Right ventricle myocardium superior (tissue), 1 donor: ENCODE measurements at regions not wholly inside any gene's neighbourhood (a gene's known extent, or its start where the extent isn't known, plus 50 kb on each side); places are given as distances from the start of the nearest gene placed in this dataset.
"Not testable (repeated sequence)": the region's sequence is repeated elsewhere in the genome, so short reads cannot be mapped to it uniquely, and the experiment has no call there.

ENCODE experiments used
- ATAC-seq: fragments of 200-7000 bp; cut with Tn5 transposase; one replicate; pipeline ENCODE4 v1.9.1; 2020; ENCODE audit warnings: mild to moderate bottlenecking; ENCODE audit not compliant: poor library complexity
- DNase-seq: peaks from one replicate; pipeline ENCODE4 v3.0.0-alpha.2; 2020
- intact Hi-C: fragments of 100-400 bp; cut with DNase I; formaldehyde crosslinking; loops from one replicate; pipeline ENCODE4 v1.11.2; 2022
- donor health status: DM: no; HTN: yes; CAD: no; lungs with severe emphysema.

DNA sequence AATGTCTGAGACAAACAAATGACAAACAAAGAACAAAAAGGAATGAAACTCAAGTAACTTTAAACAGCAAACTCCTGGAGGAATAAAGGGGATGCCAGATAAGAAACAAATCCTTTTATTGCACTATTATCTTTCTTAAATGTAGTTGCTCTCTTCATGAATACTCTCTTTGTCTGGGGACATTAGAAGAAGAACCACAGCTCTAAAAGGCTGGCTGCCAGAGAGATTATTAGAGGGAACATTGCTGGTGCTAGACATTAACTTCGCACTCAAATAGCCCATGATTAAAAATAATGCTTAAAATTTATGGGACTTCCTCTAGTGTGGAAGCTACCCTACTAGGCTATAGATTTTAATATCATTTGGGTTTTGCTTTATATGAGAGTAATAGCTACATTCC is 1330.4 kb downstream of the XPNPEP1 start:
- intact Hi-C loops = no loop called here
- ATAC-seq = no peak
- DNase-seq = no peak

DNA sequence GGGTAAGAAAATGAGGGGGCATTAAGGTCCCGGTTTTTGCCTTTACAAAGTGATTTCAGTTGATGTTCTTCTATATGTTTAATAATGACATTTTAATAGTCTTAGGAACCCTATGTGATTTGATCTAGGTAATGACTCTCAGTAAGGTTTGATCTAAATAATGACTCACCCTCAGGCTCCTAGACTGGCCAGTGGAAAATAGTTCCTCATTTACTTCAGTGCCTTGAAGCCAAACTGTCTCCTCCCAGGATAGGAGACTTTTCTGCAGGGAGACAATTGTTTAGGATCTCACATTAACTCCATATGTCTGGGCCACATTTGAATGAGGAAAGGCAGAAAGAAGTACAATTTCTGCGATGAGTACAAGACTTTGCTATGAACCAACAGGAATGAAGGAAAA is 1331.9 kb downstream of the XPNPEP1 start:
- ATAC-seq (no peak), DNase-seq (no peak)
- intact Hi-C loops = no loop called here

DNA sequence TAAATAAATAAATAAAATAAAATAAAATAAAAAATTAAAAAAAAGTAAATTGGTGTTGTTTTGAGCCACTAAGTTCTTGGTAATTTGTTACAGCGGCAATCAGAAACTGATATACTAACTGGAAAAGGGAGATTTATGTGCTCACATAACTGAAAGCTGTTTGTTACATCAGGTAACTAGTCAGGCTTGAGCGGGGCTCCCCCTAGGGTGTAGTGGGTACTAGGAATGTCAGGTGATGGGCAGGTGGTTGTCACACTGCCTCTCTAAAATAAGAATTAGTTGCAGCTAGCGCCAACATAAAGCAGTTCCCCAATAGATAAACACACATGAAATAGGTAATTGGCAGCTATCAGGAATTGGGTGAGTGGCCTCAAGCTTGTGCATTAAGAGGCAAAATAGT is 1336.9 kb downstream of the XPNPEP1 start:
- DNase-seq = no peak
- no peak for ATAC-seq
- intact Hi-C loops = no loop called here

DNA sequence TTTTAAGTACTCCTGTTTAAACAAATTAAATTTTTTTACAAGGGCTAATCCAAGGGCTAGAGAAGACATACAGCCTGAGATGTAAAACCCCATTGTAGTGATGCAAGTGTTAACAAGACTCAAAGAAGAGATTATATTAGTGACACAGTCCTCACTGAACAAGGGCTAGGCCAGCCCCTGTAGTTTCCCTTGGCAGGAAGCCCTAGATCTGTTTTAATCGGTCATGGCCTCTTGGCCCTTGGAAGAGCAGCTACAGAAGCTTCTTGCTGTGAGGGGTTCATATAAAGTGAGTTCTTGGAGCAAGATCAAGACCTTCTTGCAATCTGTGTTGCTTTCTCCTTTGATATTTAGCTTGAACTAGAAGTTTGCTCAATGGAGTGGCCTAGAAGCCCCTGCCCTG is 1339.4 kb downstream of the XPNPEP1 start:
- intact Hi-C loops = no loop called here
- DNase-seq (no peak), ATAC-seq (no peak)

DNA sequence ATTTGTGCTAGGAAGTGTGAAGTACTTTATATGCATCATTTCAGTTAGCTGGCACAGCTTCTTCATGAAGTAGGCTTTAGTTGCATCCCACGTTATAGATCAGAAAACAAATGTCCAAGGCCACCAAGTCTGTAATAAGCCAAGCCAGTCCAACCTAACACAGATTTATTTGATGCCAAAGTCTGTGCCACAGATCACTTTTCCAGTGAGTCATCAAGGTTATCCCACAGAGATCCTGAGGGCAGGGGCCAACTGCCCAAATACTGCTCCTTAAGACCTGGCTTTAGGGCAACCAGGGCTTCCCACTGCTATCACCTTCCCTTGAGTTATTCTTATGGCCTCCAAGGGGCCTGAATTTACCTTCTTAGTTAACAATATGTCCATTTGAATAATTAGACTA is 1340.4 kb downstream of the XPNPEP1 start:
- no peak for DNase-seq

DNA sequence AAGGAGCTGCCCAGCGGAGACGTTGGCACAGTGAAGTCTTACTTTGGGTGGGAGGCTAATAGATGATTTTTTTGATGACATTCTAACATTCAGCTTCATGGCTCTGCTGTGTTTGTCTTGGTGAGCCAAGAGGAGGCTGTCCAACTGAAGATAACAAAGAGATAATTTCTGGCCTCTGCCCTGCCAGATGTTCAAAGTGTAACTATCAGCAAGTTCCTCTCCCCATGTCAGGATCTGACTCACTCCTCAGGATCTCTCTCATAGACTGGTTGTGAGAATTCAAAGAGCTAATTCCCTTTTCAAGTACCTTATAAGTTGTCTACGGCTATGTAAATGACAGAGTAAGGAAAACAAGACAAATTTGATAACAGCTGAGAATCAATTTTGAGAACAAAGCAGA is 1340.9 kb downstream of the XPNPEP1 start:
- intact Hi-C loops = no loop called here
- DNase-seq (no peak), ATAC-seq (no peak)

More for the DNA sequence above, 1340.4 kb downstream of the XPNPEP1 start:
- no peak for ATAC-seq
- intact Hi-C loops = no loop called here

DNA sequence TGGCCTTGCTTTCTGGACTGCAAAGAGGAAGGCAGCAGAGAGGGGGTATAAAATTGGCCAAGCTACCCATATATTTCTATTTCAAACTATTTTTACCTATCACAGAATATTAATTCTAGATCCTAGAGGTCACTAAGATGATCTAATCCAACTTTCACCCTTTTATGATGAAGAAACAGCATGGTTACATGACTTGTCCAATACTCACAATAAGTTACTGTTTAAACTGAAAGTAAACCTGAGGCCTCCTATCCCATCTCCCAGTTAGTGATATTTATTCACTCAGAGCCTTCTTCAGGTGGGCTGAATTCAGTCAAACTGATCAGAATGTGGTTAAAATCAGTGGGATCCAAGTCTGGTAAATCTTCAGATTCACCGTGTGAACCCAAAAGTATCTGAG is 1345.1 kb downstream of the XPNPEP1 start:
- intact Hi-C loops = no loop called here
- DNase-seq = no peak
- no peak for ATAC-seq

DNA sequence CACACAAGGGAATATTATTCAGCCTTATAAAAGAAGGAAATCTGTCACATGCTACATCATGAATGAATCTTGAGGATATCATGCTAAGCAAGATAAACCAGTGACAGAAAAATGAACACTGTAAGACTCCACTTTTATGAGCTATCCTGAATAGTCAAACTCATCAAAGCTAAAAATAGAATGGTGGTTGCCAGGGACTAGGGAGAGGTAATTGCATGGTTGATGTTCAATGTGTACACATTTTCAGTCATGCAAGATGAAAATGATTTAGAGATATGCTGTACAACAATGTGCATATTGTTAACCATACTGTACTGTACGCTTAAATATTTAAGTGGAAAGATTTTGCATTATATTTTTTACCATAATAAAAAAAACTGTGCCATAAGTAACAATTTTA is 1349.1 kb downstream of the XPNPEP1 start:
- DNase-seq (no peak), ATAC-seq (no peak)
- intact Hi-C loops = no loop called here

DNA sequence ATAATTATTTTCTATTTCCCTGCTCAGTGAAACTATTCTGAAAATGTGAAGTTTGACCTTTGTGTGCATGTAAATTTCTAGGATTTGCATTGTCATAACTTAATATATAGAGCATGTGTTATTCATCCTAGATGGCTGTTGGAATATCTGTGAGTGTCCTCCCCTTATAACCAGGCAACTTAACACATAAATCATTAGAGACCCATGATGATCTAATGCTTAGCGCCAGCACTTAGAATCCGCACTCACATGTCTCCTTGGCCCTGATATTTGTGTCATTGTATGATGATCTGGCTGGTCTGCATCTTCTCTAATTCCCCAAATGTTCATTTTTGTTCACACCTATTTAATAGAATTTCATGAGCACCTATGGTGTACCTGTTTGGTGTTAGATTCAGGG is 1354.5 kb downstream of the XPNPEP1 start:
- ATAC-seq (no peak), DNase-seq (no peak)
- intact Hi-C loops = no loop called here

DNA sequence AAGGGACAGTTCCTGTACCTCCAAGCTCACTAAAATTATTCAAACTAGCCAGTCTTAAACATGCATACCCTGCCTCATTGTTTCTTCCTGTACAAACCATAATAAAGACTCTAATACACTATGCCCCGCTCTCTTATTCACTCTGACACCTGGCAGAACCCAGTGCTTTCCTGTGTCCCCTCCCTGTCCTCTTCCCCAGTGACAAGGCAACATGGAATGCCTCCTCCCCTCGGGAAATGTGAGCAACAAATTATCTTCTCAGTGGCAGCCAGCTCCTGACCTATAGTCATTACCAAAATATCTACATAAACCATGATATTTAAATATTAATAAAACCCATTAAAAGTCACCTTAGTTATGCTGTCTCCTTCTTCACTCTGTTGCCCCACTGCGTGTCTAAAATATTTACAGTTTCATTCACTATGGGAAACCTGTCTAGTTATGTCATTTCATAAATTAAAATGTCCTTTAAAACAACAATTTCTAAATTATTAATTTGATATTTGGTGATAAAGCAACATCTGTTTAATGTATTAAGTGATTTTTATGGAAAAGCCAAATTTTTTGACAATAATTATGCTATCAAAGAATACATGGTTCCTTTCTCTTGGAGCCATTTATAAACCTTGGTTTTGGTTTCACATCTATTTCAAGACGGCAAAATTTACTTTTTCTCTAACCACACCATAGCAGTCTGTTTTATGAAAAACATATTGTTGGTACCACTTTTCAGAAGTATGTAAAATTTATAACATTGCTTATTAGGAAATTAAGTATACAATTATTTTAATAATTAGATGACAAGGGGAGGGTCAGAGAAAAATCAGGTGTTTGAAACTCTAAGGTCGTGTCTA is 1355.2 kb downstream of the XPNPEP1 start:
- intact Hi-C loops = no loop called here

DNA sequence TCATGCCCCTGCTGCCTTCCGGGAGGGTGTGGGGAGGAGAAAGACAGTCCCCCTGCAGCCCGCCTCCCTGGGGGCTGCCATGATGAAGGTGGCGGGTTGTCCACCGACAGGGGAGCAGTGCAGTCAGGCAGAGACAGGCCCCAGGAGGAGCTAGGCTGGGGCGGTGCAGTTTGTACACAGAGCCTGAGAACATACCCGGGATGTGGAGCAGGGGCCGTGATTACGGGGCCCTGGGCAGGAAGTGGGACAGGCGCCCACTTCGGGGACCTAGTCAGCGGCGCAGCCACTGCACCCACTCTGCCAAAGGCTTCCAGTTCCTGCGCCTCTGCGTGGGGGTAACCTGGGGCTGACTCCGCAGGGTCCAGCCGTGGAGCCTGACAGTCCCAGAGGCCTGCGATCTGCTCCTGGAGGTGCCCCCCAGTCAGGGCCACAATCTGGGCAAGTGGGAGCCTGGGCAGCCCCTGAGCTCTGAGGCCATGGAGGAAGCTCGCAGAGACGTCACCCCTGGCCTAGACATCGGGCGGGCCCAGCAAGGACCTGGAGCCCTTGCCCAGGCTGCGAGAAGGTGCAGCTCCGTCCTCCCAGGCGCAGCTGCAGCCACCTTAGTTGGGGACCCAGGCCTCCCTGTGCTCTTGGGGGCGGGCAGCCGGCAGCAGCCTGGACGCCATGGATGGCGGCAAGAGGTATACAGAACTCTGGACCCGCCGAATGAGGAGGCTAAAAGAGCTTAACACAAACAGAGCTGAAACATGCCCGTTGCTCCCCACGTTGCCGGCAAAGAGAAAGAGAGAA is 1356.8 kb downstream of the XPNPEP1 start:
- intact Hi-C loops = no loop called here
- ATAC-seq = no peak
- no peak for DNase-seq

More for the DNA sequence above, 1355.2 kb downstream of the XPNPEP1 start:
- no peak for ATAC-seq
- no peak for DNase-seq

DNA sequence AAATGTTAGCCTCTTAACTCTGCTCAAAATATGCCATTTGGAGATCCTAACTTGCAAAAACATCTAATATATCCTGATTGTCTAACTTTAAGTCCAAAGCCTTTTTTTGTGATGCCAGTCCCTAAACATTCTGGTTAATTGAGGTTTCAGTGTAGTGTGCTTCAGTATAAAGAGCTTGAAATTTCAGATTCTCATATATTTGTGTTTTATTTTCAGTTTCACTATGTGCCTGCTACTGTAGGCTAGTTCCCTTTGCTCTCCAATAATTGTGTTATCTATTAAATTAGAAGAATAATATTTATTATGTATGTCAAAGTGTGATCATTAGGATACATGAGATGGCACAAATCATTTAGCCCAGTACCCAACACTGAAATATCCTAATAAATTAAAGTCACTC is 1361.2 kb downstream of the XPNPEP1 start:
- ATAC-seq = no peak
- no peak for DNase-seq
- intact Hi-C loops = no loop called here

DNA sequence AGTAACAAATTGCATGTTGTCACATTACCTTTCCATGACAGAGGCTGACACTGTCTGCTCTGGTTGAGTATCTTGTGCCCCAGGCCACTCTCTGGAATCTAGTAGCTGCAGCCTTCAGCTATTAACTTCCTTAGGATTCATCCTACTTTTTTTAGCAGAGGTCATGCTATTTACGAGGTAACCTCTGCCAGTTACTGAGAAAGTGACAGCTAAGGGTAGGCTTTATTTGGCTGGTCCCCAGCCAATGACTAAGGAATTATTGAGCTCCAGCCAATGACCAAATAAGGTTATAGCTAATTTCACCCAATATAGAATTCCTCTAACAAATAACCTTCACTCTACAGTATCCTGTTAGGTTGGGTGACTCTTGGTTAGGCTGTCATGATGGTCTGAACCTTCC is 1361.7 kb downstream of the XPNPEP1 start:
- intact Hi-C loops = no loop called here
- DNase-seq = no peak
- ATAC-seq = no peak

DNA sequence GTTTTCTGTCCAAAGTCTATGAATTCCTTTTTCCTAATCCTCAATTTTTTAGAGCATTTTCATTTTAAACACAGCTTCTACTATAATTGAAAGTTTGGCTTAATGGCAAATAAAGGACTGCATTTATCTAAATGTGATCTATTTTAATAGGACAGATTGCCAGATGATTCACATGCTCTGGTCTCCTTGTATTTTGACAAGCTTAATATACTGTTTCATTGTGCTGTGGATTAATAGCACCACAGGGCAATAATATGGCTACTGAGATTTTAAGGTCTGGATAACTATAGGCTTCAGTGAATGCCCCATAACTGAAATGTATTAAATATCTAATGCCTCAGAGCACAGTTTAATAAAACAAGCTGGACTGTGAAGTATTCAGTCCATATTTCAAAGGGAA is 1362.8 kb downstream of the XPNPEP1 start:
- no peak for ATAC-seq
- intact Hi-C loops = no loop called here
- DNase-seq = no peak

DNA sequence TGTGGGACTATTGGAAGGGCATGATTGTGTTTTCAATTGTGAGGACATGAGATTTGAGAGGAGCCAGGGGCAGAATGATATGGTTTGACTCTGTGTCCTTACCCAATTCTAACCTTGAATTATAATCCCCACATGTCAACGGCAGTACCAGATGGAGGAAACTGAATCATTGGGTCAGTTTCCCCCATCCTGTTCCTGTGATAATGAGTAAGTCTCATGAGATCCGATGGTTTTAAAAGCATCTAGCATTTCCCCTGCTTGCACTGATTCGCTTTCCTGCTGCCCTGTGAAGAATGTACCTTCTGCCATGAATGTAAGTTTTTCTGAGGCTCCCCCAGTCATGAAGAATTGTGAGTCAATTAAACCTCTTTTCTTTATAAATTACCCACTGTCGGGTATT is 1367.1 kb downstream of the XPNPEP1 start:
- intact Hi-C loops = no loop called here
- no peak for DNase-seq

DNA sequence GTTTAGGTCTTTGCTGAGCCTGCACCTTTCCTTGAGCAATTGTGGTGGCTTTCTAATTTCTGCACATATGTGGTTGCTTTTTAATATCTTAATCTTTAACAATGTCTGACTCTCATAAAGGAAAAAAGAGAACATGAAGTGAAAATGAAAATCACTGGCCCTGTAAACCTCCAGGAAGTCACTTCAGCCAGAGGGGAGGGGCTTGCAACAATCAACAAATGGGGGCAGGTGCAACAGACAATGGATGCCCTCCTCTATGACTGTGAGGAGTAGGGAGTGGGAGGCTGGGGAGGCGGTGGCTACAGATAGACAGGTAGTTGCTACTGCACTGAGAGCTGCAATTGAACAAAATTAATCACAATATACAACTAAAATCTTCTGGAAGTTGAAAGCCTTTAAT is 1377.4 kb downstream of the XPNPEP1 start:
- no peak for DNase-seq
- intact Hi-C loops = no loop called here
- ATAC-seq = no peak

More for the DNA sequence above, 1367.1 kb downstream of the XPNPEP1 start:
- ATAC-seq = no peak

DNA sequence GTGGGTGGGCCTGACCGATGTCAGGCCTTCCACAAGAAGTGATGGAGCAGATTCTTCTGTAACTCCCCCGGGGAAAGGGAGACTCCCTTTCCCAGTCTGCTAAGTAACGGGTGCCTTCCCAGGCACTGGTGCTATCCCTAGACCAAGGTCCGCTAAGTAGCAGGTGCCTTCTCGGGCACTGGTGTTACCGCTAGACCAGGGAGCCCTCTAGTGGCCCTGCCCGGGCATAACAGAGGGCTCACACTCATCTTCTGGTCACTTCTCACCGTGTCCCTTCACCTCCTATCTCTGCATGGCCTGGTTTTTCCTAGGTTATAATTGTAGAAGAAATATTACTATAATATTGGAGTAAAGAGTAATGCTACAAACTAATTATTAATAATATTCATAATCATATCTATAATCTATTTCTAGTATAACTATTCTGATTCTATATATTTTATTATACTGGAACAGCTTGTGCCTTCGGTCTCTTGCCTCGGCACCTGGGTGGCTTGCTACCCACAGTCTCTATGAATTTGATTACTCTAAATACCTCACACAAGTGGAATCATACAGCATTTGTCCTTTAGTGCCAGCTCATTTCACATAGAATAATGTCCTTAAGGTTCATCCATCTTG is 1378.7 kb downstream of the XPNPEP1 start:
- peak; percentile 70 for DNase-seq
- ATAC-seq = no peak
- intact Hi-C loops = no loop called here

DNA sequence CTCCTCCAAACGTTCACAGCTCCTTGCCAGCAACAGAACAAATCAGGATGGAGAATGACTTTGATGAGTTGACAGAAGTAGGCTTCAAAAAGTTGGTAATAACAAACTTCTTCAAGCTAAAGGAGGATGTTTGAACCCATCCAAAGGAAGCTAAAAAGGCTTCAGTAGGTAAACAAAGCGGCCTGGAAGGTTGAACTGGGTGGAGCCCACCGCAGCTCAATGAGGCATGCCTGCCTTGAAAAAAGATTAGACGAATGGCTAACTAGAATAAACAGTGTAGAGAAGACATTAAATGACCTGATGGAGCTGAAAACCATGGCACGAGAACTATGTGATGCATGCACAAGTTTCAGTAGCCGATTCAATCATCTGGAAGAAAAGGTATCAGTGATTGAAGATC is 1369.0 kb upstream of the SORCS1 start:
- DNase-seq, intact Hi-C loops, ATAC-seq: not testable (repeated sequence)

DNA sequence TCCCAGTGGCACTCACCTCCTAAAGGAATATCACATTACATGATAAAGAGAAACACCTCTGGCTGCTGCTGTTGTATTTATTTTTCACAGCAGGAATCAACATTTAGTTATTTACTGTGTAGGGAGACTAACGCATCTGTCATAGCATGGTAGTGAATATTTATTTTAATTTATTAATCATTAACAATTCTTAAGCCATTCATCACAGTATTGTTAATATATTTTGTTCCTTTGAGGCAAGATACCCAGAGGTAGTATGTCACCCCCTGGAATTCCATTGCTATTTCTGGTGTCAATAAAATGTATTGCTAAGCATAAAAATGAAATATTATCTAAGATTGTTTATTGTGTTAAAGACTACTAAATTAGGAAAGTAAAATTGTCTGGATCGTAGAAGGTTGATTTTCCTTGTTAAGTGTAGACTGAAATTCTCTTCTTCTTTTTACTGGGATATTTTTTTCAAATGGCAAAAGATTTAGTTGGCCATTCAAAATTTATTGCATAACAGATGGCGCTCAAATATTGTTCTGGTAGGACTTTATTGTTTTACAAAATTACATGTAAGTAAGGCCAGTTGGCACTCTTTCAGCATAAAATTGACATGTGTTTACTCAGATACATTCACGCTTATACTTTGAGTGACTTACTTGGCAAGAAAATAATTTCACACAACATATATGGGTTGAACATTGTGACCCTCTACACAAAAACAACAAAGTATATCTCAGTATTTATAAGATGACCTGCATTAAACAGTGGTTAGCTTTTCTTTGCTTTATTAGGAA is 1358.7 kb upstream of the SORCS1 start:
- intact Hi-C loops = no loop called here
- DNase-seq (no peak), ATAC-seq (no peak)
